Stimulated activated CD4-positive, alpha-beta T cell treated with anti-CD3 and anti-CD28 coated beads, Interleukin-1b, Interleukin-23, amount 100 ng/mL, for 24 hours (primary cell): ENCODE measurements at regions not wholly inside any gene's neighbourhood (a gene's known extent, or its start where the extent isn't known, plus 50 kb on each side); places are given as distances from the start of the nearest gene placed in this dataset.

Experiments used
- DNase-seq, 4 experiments: peaks; one replicate each; pipeline ENCODE4 v3.0.0-alpha.2; 2020; ENCODE audit warnings: low read depth in 4 of 4, low spot score in 1 of 4

DNA sequence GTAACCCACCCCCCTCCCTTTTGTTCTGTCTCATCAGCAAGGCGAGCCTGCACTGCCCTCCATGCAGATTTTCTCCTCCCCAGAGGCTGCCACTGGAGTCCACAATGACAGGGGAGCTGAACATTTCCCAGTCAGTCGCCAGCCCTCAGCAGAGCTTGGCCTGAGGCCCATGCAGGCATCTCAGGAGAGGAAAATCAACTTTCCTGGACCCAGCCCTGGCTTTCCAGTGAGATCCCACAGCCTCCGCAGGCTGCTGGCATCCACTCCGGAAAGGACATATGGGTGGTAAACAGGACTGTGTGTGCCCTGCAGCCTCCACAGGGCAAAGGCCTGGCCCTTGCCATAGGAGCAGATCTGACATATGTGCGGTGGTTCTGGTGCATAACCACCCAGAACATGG, 253.8 kb downstream of the TNS1 start:
- no peak for DNase-seq

DNA sequence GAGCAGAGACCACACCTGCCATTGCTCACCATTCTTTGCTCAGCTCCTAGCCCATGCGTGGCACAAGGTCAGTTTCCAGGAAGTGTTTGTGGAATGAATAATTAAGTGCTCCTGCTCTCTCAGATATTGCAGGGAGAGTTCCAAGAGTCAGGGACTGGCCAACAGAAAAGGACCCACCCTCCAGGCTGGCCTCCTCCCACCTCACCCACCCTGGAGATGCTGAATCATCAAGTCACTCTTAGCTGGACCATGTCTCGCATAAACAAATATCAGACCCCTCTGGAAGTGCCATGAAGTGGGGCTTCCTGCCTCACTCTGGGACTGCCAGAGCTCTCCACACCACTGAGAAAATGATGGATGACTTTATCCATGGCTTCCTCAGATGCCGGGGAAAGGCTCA, 256.0 kb downstream of the TNS1 start:
- DNase-seq = no peak

DNA sequence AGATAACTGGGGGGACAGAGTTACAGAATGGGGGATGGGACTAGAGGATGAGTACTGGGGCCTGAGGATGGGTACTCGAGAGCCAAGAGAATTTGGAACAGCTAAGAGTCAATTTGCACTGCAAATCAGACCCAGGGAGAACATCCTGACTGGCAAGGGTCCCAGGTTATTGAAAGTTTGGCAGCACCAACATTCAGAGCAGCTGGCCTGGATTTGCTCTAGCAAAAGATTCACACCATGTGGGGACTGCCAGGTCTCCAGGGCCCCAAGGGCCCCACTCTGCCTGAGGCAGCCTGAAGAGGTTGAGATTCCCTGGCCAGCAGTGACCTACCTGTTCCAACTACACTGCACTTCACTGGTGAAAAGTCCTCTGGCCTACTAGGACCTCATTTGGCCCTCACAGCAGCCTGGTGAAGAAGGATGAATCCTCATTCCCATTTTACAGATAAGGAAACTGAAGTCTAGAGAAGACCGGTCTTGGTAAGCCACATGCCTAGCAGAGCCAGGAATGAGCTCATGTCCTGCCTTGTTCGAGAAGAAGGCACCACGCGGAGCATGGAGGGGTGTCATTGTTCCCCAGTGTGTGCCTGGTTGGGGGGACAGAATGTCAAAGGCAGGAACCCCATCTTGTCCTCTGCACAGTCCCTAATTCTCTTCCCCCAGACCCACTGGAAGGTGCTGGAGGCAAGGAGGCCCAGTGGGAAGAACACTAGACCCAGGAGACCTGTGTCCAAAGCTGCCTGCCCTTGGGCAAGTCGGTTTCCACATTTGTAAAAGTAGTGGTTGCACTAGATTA, 258.6 kb downstream of the TNS1 start:
- no peak for DNase-seq

DNA sequence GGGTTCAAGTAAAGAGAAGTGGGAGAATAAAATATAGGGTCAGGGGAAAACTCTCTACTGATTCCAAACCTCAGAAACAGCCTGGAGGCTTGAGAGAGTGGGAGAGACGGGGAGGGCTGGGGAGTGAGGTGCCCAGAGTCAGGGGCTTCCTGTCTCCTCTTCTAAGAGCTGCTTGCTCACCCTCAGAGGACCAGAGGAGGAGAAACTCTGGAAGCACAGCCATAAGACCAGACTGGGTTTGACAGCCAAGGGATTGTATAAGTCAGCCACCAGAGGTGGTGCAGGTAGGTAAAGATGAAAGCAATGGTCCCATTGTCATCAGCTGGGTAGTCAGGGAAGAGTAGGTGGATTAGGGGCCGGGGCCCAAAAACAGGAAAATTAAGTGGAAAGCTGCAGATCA, 259.4 kb downstream of the TNS1 start:
- DNase-seq = no peak

DNA sequence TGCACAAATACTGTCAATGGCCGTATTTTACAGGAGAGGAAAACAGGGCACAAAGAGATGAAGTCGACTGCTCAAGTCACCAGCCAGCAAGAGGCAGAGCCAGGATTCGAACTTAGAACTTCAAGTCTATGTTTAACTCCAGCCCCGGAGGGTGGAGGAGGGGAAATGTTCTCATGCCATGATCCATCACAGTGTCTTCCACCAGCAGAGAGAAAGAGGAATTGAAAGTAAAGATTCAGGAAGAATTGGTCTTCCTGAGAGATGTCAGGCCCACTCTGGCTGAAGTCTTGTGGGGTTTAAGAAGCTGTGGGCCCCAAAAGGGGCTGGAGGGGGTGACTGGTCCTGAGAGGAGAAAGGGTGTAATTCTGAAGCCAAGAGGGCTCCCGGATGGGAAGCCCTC, 260.0 kb downstream of the TNS1 start:
- DNase-seq = no peak

DNA sequence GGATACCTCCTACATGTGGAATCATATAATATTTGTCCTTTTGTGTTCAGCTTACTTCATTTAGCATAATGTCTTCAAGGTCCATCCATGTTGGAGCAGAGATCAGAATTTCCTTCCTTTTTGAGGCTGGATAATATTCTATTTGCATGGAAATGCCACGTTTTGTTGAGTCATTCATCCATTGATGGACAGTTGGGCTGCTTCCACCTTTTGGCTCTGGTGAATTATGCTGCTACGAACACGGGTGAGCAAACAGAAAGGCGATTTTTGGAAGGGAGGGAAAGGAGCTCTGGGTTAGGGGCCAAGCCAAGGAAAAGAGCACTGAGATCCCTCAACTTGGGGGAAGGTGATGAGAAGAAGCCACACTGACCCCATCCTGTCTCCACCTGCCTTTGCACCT, 260.5 kb downstream of the TNS1 start:
- no peak for DNase-seq

DNA sequence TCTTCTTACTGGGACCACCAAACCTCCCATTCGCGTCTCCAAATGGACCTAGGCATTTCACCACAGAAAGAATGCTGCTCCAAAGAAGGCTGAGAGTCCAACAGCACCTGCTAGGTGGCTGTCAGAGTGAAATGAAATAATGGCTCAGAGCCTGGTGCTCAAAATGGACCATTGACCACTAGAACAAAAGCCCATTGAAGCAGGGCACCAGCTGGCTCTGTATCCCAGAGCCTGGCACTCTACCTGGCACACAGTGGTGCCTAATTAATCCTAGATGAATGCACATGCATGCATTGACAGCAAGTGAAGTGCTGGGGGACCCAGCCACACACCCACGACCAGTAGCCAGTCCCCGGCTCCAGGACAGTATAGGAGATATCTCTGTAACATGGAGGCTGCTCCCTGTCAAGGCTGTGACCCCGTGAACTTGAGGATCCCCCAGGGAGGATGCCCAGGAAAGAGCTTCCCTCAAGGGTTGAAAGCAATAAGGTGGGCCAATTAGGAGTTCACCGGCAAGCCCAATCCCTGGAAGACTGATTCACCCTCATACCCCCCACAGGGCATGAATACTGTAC, 261.3 kb downstream of the TNS1 start:
- no peak for DNase-seq

DNA sequence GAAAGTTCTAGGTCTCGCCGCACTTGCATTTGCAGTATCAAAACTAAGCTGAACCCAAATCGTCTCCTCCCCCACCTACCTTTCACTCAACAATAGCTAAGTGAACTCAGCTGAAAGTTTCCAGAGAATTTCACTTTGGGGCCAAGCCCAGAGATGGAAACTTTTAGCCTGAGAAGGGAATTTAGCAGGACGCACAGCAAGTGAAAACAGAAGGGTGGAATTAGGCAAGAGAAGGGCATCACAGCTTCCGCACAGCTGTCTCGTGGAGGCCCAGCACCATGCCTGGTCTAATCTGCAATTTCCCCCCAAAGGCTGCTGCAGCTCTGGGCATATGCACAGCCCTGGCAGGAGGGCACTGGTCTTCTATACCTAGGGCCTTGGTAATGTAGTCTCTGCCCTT, 262.0 kb downstream of the TNS1 start:
- no peak for DNase-seq

DNA sequence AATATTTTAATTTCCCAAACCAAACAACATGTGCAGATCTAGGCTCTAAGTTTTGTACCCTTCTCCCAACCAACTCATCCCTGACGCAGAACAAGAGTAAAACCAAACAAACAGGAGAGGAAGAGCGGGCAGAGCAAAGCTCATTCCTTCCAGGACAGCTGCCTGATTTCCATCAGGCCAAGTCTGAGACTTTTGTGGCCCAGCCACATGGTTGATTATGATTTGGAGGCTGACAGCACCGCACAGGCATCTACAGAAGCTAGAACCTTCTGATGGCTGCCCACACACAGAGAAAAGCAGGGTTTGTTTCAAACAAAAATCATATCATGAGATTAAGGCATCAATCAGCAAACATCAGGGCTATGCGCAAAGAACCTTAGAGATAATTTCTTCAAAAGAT, 262.6 kb downstream of the TNS1 start:
- DNase-seq = no peak

DNA sequence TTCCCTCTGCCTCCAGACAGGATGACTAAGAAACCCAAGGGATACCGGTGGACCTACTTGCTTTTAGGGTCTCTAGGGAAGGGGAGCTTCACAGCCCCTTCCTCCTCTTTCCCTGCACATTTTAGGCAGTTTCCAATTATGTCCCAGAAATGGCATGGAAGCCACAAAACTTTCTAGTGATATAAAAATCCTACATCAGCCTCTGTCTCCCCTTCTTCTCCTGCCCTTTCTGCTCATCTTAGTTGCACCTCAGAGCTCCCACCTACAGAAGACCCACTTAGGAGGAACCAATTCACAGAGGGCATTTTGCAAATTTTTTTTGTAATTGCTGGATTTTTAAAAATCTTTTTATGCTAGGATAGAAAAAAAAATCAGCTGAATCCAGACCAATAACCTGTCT, 263.1 kb downstream of the TNS1 start:
- DNase-seq = no peak

DNA sequence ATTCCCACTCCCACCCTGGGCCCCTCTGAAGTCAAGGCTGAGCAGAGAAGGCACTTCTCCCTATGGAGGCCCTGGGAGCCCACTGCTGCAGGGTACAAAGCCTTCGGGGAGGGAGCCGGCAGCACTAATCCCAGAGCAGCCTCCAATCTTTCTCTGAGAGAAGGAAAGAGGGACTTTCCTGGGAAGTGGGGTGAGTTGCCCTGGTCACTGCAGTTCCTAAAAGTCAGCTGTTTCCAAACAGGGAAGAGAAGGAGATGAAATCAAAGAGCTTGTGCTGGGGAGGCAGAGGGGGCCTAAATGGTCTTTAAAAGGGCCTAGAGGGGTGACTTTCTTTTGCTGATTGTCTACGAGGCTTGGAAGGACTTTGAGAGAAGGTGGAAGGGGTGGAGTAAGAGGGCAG, 264.7 kb downstream of the TNS1 start:
- no peak for DNase-seq

DNA sequence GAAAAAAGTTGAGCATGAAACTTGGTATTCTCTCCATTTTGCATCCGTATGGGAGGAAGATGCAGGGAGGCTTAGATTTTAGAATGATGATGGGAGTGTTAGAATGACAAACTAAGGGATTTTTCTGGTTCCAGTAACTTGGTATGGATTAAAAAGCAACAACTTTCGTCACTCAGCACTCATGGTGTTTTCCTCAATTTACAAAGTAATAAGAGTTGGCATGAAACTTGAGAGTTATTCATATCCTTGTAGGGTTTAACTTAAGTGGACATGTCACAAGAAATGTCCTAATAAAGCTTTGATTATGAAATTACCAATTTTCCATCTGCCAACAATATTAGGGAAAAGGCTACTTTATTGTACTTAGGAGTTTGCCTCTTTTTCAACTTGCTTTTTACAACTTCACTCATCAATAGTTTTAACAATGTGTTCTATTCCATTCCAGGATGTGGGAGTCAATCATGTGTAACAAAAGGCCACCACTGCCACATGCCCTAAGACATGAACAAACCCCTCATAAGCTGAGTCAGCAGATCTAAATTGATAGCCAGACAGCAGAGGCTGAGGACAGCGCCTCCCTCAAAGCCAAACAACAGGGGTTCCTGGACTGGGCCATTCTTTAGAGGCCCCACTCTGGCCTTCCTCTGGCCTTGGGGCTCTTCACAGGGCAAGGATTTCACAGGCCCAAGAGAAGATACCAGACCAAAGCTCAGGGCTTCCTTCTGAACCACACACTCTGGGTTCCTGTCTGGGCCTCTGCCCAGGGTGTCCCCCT, 265.8 kb downstream of the TNS1 start:
- no peak for DNase-seq

DNA sequence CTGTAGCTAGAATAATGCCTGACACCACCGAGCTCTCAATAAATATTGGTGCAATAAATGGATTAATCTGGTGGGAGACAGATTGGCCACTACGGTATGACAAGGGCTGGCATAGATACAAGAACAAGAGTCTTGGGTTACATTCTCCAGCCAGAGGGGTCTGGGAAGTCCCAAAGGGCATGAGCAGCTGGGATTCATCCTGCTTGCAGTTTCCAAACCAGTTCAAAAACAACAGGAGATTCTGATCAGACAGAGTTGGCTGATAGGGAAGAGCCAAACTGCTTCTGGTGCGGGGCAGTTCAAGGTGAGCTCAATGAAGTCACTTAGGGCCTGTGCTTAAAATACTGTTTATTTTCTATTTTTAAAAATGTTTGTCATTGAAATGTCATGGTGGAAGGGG, 266.9 kb downstream of the TNS1 start:
- no peak for DNase-seq

DNA sequence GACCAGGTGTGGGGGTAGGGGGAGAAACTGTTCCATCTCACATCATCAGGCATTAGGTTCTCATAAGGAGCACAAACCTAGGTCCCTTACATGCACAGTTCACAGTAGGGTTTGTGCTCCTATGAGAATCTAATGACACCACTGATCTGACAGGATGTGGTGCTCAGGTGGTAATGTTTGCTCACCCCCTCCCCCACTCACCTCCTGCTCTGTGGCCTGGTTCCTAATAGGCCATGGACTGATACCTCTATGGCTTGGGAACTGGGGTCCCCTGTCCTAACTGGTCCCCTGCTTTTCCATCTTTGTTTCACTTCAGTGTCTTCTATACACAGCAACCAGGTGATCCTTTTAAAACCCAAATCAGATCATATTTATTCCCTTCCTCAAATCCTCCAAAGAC, 267.8 kb downstream of the TNS1 start:
- no peak for DNase-seq

DNA sequence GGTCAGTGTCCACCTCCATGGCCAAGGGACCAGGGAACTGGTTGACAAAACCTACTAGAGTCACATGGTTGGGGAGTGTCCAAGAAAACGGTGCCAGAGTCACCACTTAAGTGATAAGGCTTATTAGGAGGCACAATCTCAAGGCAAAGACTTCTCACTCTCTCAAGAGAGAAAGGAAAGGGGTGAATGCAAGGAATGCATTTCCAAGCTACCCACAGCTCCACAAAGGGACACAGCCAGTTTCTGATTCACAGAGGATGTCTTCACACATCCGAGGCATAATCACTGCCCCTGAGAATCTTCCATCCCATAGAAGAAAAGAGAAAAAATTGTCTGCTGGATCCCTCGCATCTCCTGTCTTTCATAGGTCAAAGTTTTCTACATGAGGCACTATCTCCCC, 269.3 kb downstream of the TNS1 start:
- DNase-seq = no peak

DNA sequence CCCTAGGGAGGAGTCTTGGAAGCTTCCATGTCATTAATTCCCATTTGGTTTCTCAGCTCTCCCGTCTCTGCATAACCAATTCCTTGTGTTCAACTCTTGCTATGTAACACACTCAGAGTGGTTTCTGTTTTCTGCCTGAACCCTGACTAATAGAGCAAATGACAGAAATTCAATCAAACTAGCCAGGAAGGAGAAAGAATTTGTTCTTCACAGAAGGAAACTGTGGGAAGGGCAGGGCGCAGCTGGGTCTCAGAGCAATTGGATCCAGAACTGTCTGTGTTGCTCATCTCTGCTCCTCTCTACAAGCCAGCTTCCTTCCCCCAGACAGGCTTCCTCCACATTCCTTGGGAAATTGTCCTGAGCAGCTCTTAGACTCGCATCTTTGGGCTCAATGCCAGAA, 269.8 kb downstream of the TNS1 start:
- no peak for DNase-seq

DNA sequence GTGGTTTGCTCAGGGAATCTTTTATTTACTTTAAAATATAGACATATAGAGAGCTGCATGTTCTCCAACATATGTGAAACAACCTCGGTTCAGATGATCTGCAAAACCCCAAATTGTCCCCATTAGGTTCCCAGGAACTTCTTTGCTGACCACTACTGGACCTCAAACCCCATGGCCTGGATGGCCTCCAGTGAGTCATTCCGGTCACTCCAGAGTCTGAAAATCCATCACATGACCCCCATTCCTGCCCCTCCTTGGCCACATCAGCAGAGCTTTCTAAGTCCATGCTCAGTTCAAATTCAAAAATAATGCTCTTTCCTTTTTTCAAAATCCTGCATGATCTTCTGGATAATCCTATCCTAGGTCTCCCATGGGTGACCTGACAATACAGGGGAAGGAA, 271.0 kb downstream of the TNS1 start:
- DNase-seq = no peak

DNA sequence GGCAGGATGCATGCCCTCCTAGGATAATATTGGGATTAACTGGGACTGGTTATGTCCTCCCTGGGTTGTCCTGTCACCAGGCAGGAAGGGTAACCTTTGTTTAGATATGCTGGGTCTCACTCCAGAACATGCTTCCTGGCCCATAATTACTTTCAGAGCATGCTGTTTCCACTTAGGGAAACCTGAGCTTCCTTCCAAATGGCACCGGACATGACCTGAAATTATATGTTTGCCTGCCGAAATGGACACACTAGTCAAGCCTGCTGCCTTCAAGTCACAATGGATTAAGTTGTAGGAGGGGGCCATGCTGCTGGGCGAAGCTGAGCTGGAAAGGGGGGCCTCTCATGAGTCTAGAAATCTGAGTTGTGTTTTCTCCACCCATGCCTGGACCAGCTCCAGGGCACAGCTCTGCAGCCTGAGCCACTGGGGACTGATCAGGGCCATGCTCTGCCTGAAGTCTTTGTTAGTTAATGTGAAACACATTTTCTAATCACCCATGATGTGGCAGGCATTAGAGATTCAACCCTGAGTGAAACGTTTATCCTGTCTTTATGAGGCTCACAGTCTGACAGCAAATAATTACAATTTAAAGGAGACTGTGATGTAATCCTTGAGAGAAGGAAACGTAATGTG, 273.3 kb downstream of the TNS1 start:
- no peak for DNase-seq

DNA sequence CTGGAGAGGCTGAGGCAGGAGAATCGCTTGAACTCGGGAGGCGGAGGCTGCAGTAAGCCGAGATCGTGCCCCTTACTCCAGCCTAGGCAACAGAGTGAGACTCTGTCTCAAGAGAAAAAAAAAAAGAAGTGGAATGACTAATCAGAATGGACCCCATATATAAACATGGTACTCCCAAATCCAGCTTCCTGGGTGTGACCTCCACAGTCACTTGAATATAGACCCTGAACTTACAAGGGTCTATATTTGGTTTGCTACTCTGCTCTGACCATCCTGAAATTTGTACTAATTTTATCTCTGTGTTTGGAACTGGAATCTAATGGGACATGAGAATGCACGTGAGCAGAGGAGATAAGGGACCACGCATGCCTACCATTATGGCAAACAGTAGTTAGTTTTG, 275.0 kb downstream of the TNS1 start:
- no peak for DNase-seq

DNA sequence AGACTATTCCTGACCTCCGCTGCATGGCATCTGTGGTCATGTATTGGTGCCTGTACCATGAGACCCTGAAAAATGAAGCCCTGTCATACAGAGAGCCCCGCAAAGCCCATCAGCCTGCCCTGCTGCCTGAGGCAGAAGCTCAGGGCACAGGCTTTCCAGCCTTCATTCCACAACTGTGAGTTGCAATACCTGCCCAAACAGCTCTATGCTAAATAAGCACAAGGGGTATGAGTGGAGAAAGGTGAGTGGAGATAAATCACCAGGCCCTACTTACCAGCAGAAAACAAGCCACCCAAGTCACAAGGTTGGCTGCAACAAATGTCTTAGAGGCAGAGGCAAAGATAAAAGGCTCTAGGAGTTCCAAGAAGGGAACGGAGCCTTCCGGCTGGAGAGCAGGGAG, 277.4 kb downstream of the TNS1 start:
- DNase-seq = no peak

DNA sequence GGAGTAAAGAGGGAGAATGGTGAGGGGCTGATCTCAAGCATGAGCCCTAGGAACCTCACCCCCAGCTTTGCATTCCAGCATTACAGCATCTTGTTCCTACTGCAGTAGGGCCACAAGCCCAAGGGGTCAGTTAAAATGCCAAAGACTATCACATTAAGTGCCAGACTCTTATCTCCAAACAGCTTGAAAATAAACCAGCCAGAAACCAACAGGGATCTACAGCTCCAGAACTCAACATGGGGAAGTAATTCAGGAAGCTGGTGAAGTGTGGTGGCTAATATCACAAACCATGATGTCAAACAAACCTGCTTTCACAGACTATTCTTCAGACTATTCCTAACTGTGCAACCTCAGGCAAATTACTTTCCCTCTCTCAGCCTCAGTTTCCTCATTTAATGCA, 278.3 kb downstream of the TNS1 start:
- DNase-seq = no peak

DNA sequence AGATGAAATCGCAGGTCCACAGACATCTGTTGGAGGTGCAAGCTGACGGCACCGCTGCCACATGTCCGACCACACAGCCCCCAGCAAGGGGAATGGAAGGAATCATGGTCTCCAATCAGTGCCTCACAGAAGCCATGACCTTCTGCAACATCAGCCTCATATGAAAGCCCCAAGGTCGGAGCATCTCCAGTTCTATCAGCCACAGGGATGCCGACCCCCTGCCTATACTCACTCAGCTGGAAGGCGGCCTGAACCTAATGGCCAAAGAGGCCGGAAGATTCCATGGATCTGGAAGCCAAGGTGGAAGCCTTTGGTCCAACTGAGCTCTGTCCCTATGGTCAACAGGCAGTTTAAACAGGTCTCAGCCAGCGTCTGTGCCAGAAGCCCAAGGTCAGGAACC, 278.8 kb downstream of the TNS1 start:
- no peak for DNase-seq
